GM21381 (cell line): ENCODE measurements at regions not wholly inside any gene's neighbourhood (a gene's known extent, or its start where the extent isn't known, plus 50 kb on each side); places are given as distances from the start of the nearest gene placed in this dataset.

Experiments
- ATAC-seq: cut with Tn5 transposase; IDR thresholded peaks from one replicate; pipeline ENCODE4 v1.9.1; 2021; ENCODE audit warnings: mild to moderate bottlenecking, moderate library complexity; ENCODE audit not compliant: unreplicated experiment

DNA sequence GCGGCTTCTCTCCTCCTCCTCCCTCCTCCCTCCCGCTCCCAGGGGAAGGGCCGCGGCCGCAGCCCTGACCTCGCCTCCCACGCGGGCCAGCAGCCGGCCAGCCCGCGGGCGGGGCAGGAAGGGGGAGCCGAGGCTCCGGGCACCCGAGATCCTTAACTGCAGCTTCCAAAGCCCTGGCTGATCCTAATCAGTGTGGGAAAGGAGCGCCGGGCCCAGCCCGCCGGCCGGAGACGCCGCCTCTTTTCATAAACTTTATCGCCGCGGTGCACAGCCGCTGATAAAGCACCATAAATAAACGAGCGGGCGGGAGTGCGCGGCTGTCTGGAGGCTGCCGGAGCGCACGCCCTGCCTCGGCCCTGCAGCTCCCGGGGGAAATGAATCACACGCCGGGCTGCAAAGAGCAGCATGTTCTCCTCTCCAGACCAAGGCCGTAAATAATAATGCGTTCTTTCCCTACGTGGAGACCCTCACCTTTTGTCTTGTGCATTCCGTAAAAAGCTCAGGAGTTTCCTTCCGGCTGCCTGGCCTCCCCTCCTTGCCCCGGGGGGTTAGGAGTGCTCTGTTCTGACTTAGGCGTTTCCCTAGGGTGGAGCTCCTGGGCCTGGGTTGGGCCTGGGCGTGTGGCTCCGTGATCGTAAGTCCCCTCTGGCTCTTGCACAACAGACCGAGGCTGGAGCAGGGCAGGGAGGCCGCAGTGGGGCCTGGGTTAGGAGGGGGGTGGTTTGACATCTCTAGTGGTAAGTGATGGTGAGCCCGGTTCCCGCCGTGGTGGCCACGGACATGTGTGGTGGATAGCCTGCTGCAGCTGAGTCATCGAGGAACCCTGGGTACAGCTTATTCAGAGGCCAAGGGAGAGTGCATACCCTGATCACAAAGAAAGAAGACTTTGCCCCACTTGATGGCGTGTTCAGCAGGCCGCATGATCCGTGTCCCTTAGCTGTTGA lies 132.6 kb upstream of the HES1 start:
- peak; percentile 65 for ATAC-seq

DNA sequence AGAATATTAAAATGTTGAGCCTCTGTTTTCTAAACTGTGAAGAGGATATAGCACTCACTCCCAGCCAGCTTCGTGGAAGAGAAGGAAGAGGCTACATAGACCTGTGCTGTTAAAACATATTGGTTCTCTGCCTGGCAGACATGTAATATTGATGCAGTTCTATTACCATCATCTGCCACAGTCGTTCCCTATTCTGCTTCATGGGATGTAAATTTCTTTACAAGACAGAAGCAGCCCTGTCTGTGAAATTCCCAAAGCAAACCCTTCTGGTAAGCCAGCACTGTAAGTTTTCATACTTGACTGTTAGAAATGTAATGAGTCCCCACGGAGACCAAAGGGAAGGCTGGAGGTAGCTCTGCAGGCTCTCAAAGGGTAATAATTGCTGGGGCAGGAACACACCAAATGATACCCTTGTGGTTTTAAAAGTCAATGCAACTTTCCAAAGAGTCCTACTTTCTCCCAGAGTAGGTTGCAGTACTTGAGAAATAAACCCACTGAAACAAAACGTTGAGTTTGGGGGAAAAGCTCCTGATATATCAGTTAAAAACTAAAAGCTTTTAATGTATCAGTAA lies 129.9 kb upstream of the HES1 start:
- ATAC-seq: no peak

DNA sequence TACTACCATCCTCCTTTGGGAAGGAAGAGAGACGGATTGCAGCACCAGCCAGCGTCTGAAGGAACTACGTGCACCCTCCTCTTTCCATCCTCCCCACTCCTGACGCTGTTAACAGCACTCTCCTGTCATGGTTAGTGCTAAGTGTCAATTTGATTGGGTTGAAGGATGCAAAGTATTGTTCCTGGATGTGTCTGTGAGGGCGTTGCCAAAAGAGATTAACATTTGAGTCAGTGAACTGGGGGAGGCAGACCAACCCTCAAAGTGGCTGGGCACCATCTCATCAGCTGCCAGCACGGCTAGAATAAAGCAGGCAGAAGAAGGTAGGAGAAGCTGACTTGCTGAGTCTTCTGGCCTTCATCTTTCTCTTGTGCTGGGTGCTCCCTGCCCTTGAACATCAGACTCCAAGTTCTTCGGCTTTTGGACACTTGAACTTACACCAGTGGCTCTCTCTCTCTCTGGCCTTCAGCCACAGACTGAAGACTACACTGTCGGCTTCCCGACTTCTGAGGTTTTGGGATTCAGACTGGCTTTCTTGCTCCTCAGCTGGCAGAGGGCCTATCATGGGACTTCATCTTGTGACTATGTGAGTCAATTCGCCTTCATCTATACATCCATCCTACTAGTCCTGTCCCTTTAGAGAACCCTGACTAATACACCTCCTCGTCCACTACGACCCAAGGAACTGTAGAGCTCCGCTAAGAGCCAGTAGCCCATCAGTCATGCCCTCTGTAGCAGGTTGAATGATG lies 128.2 kb upstream of the HES1 start:
- ATAC-seq: no peak

DNA sequence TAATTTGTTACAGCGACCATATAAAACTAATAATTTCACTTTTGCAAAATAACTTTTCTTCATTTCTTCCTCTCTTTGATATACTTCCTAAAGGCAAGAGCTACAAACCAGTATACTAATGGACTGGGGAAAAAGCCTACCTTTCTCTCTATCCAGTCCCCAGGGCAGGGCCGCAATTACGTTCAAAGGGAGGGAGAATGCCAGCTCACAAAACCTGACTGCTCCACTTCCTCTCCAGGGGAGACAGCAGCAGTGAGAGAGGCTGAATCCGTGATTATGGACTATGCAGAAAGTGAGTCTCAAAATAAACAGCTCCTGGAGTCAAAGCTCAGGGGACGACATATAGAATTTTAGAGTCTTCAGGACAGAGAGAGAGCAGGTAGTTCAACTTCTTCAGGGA lies 126.9 kb upstream of the HES1 start:
- ATAC-seq: no peak

DNA sequence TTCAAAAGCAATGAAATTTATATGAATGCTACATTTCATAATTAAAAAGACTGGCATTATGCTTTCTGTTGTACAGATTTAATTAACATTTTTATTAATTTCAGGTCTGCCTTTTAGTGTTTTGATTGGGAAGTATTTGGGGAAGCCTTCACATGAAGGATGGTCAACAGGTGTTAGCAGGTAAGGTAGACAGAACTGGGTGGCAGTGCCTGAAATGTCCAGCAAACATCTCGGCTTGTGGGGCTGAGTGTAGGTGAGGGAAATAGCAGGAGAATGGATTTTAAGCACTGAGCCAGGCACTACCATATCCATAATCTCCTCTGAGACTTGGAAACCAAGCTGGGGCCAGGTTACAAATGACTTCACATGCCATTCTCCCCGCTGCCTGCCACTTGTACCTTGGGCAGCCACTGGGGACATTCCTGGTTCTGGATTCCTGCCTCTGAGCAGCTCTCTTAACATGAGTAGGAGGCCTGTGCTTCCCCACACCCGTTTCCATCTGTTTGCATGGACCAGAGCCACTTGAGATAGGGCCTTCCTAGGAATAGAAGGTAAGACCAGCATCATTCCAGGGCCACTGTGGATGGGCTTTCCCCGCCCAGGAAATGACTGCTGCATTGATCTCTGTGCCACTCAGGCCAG lies 125.9 kb upstream of the HES1 start:
- no peak for ATAC-seq

DNA sequence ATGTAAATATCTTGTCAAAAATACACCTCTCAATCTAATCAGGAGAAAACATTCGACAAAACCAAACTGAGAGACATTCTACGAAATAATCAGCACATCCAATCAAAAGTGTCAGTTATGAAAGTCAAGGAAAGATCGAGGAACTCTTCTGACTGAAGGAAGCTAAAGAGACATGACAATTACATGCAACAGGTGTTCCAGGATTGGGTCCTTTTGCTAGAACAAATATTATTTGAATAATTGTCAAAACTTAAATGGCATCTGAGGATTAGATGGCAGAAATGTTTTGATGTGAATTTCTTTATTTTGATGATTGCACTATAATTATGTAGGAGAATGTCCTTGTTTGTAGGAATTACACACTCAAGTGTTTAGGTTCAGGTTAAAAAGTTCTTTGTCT lies 124.1 kb upstream of the HES1 start:
- ATAC-seq: no peak

DNA sequence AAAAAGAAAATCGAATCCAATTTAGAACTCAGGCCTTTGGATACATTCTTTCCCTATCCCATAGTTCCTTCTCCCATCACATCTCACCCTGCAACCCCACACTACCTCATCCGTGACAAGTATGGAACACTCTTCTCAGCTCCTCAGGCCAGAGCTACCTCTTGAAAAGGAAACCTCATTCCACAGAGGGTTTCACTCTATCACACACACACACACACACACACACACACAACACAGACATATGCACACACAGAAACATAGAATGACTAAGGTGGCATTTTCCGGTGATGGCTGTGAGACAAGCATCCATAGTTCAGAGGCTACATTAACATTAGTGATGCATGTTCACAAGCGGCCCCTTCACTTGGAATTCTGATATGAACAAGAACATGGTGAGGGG lies 122.0 kb upstream of the HES1 start:
- no peak for ATAC-seq

DNA sequence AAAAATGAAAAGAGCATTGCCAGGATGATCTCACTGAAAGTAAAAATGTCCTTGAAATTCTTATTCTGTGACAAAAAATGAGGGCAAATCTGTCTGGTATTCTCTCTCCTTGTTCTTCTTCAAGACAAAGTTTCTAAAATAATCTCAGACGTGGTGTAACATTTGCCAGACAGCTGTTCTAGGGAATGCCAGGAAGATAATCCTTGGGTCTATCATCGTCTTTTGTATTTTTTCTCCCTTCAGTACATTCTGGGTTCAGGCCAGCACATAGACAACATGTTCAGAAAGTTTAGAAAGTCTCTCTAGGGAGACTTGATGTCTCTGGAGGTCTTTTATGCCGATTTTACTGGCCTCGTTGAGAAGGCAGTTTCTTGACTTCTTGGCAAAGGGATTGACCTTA lies 121.2 kb upstream of the HES1 start:
- ATAC-seq: no peak

DNA sequence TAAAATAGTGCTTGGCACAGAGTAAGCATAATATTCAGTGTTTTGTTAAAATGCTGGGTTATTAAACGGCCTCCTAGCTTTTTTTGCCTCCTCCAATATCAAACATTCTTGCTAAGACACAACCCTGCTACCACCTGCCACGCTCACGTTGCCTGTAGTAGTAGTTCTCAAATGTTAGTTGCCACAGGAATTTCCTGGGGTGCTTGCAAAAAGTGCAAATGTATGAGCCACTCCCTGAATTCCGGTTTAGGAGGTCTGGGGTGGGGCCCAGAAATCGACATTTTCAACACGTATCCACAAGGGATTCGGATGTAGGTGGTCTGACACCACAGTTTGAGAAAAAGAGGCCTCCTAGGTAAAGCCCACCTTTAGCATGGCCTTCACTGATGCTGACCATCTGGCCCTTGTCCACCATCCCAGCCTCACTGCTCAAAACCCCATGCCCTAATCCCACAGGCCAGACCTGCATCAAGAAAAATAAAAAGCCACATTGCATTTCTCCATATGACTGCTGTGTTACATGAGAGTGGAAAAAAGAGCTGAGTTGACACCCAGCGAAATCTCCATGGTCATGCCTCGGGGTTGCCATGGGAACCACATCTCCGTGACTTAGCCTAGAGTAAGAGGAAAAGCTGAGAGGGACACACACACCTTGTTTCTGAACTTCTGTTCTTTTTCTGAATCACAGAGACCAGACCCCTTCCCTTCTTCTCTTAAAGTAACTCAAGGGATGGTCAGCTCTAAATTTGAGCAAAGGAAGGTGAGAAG lies 116.4 kb upstream of the HES1 start:
- no peak for ATAC-seq

DNA sequence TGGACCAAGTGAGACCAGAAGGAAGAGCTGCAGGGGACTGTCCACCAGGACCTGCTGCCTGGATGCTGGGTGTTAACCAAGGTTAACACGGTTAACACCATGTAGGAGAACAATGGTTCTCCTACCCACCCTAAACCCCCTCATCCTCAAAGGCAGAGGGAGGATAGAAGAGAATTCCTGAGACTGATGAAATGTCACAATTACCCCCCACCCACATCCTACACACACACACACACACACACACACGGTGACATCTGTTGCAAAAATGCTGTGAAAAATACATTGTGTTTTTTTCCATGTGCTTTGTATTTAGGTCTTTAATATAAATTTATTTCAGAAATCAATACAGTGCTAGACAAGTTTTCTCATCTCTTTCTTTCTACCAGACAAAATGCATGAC lies 113.9 kb upstream of the HES1 start:
- no peak for ATAC-seq

DNA sequence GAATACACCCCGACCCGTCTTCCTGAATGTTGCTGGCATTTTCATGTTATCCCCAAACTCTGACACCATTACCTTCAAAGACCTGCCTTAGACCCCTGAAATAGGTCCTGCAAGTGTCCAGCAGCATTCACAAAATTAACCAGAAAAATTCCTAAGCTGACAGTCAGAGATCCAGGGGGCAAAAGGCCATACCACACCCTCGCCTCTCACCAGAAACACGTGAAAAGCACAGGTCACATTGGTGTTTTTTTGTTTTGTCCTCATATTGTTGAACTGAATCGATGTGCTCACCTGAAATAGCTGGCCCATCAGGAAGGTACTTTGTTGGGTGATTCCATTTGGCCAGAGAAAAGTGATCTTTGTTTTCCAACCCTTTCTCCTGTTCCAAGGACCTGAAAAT lies 113.1 kb upstream of the HES1 start:
- no peak for ATAC-seq

DNA sequence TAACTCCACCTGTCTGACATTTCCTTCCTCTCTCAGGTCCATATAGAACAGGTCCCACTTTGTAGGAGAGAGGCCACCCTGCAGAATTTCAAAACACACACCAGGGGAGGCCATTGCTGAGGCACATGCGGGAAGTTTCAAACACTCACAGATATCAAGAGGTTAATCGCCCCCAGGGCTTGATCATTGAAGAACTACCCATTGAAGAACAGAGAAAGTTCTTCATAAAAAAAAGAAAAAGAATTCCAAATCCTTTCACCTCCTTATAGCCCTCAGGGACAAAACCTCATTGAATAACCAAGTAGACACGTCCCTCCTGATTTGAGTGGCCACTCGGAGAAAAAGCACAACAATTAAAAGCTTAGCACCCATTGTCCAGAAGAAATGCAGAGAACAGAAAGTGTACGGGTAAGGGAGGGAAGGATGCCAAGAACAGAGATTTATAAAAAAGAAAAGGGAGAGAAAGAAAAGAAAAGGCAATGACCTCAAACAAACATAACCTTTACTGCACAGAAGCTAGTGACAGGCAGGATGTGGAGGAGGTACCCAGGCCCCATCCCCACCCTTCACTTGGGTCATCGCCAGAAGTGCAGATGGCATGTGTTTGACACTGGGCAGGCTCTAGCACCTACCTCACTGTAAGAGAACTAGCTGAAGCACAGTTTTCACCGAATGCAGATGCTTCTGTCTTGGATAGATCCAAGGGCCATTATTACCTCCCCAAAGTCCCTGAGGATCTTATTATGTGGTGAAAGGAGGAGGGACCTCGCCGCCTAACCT lies 112.3 kb upstream of the HES1 start:
- ATAC-seq: no peak

DNA sequence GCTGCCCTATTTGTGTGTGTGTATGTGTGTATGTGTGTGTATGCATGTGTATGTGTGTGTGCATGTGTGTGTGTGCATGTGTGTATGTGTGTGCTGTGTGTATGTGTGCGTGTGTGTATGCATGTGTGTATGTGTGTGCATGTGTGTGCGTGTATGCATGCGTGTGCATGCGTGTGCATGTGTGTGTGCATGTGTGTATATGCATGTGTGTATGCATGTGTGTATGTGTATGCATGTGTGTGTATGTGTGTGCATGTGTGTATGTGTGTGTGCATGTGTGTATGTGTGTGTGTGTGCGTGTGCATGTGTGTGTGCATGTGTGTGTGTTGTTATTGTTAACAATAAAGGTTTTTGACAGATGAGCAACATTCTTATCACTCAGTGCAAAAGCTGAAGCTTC lies 110.8 kb upstream of the HES1 start:
- ATAC-seq: no peak

DNA sequence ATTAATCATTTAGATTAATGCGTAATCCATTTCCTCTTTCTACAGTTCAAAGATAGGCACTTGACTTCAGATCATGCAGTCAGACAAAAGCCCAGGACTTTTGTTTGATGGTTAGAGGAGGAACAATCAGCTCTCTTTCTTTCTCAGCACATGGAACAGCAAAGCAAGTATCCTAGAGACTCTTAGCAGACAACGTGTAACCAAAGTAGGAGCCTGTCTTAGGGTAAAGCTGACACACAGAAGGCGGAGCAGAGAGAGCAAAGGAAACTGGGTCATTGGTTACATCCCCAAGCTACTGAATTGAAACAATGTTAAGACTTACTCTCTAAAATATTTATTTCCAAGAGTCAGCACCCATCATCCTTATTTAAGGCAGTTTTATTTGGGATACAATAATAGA lies 110.0 kb upstream of the HES1 start:
- ATAC-seq: no peak

DNA sequence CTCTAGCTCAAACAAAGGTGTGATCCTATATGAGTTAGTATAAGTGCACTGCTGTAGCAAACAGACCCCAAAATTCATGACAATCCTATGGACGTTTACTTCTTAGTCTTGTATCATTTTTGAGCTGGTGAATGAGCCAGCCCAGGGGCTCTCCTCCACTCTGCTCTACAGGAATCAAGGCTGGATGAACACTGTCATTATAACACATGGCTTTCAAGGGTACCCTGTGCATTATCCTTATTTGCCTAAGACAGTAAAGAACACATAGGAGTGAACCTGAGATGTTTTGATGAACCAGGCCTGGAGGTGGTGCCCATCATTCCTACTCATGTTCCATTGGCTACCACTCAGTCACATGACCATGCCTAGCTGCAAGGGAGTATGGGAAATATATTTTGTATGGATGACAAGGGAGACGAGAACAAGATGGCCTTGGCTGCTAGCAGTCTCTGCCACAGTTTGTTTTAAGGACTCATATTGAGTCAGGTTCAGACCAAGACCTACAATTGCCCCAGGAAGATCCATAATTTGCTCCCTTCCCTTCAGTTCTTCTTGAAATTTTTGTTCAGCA lies 107.4 kb upstream of the HES1 start:
- no peak for ATAC-seq

DNA sequence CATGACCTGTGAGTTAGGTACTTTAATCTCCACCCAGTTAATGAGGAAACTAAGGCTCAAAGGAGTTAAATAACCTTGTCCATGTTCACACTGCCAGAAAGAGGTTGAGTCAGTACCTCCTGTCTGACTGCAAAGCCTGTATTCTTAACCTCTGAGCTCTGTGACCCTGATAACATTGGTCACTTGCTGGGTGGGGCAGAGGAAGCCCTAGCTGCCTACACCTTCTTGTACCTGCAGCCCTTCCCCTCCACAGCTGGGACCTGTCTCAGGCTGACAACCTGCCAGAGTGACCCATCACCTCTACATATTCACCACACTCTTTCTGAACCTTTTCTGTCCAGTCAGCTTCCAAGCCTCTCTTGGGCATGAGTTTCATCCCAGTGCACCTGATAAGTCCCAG lies 106.1 kb upstream of the HES1 start:
- ATAC-seq: no peak

DNA sequence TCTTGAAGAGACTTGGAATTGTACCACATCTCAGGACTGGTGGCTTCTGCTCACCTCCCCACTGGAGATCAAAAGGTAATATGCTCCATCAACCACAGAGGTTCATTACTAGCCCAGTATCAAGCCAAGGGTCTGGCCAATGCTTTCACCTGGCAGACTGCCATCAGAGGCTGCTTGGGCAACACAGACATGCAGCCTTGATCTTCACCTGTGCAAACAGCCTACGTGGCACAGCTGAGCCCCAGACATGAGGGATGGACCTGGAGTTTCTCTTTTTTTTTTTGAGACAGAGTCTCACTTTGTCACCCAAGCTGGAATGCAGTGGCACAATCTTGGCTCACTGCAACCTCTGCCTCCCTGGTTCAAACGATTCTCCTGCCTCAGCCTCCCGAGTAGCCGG lies 105.6 kb upstream of the HES1 start:
- no peak for ATAC-seq

DNA sequence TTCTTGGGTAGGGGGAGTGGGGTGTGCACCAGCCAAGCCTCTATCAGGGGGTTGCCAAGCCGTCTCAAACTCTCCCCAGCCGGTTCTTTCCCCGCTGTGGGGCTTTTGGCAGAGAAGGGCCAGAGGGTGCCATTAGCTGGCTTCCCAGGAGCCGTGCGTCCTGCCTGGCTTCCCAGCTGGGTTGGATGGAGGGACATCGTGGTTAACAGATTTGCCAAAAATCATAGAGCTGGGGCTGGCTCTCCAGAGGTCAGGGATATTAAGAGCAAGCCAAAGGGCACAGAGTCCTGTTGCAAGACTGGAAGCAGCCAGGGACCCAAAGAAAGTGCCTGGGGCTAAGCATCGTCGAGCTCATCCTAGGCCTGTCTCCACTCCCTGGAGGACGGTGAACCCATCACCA lies 104.6 kb upstream of the HES1 start:
- ATAC-seq: no peak

DNA sequence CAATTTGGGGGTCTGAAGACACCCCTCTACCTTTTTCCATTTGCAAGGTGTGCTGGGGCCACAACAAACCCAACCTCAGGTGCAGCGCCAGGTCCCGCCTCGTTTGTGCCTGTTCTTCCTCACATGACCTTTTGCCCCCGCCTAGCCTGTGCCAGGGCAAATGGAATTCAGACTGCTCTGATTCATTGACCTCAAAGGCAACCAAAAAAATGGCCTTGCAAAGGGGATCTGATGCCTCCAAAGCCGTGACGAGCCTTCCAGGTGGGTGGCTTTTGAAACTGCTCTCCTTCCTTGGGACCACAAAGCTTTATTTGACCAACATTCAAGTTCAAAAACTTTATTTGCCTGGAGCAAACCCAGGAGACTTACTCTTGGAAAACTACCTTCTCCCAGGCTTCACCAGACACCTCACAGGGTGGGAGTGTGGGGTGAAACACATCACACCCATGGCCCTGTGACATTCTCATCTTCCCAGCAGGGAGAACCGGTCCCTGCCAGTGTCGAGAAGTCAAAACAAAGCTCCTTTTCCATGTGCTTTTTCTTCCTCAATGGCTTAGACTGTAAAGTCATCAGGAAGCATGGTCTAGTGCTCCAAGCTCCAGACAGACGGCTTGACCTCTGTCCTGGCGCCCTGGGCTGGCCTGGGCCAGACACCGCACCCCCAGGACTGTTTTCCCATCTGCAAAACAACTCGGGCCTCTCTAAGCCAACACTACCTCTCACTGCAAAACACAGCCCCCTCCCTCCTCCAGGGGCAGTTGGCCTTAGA lies 103.9 kb upstream of the HES1 start:
- no peak for ATAC-seq
